GM23338 (cell line): ENCODE measurements at regions not wholly inside any gene's neighbourhood (a gene's known extent, or its start where the extent isn't known, plus 50 kb on each side); places are given as distances from the start of the nearest gene placed in this dataset.

Experiments used
- ATAC-seq: fragments of 200-7000 bp; cut with Tn5 transposase; 3 replicates; pipeline ENCODE4 v1.9.1; 2020
- DNase-seq: peaks from one replicate; pipeline ENCODE4 v3.0.0-alpha.2; 2015; ENCODE audit warnings: low spot score
- H2AFZ ChIP-seq: fragments of 200-600 bp; sonication (generic); 2 replicates; pipeline ENCODE4 v1.8.0; 2016; ENCODE audit warnings: antibody characterized with exemption, mild to moderate bottlenecking, moderate library complexity
- H3F3A ChIP-seq: fragments of 200-600 bp; sonication (generic); replicated peaks from 2 replicates; pipeline ENCODE4 v1.8.0; 2017; ENCODE audit warnings: antibody characterized with exemption, mixed run types, low read depth
- H3K27ac ChIP-seq: fragments of 200-600 bp; sonication (generic); 2 replicates; pipeline ENCODE4 v1.6.1; 2016; ENCODE audit warnings: low read depth
- H3K27me3 ChIP-seq: fragments of 200-600 bp; sonication (generic); 2 replicates; pipeline ENCODE4 v1.8.0; 2016; ENCODE audit warnings: mild to moderate bottlenecking, mixed run types, moderate library complexity; ENCODE audit not compliant: insufficient read depth
- H3K36me3 ChIP-seq: fragments of 200-600 bp; sonication (generic); 2 replicates; pipeline ENCODE4 v1.8.0; 2016; ENCODE audit warnings: mild to moderate bottlenecking; ENCODE audit not compliant: insufficient read depth
- H3K4me1 ChIP-seq: fragments of 200-600 bp; sonication (generic); 2 replicates; pipeline ENCODE4 v1.8.0; 2016; ENCODE audit warnings: mild to moderate bottlenecking, moderate library complexity; ENCODE audit not compliant: insufficient read depth
- H3K4me2 ChIP-seq: fragments of 200-600 bp; sonication (generic); 2 replicates; pipeline ENCODE4 v1.7.1; 2017; ENCODE audit warnings: mixed run types
- H3K4me3 ChIP-seq: fragments of 200-600 bp; sonication (generic); 2 replicates; pipeline ENCODE4 v1.6.1; 2016; ENCODE audit warnings: mixed run types
- H3K79me2 ChIP-seq: fragments of 200-600 bp; sonication (generic); replicated peaks from 2 replicates; pipeline ENCODE4 v1.8.0; 2017; ENCODE audit warnings: mild to moderate bottlenecking; ENCODE audit not compliant: insufficient read depth
- H3K9me2 ChIP-seq: fragments of 200-600 bp; sonication (generic); 2 replicates; pipeline ENCODE4 v1.8.0; 2017; ENCODE audit not compliant: insufficient read depth
- H4K20me1 ChIP-seq: fragments of 200-600 bp; sonication (generic); replicated peaks from 2 replicates; pipeline ENCODE4 v1.8.0; 2017; ENCODE audit warnings: mild to moderate bottlenecking; ENCODE audit not compliant: insufficient read depth
- H3K27ac Mint-ChIP-seq: 2 replicates; pipeline ENCODE4 v1.8.0; 2020; ENCODE audit warnings: inconsistent platforms, mild to moderate bottlenecking, moderate library complexity, mixed read lengths
- H3K27me3 Mint-ChIP-seq: 3 replicates; pipeline ENCODE4 v1.8.0; 2022; ENCODE audit warnings: low read depth, mild to moderate bottlenecking, moderate library complexity, mixed read lengths, inconsistent platforms; ENCODE audit not compliant: insufficient read depth, poor library complexity
- H3K36me3 Mint-ChIP-seq: 3 replicates; pipeline ENCODE4 v1.8.0; 2021; ENCODE audit warnings: low read depth, mild to moderate bottlenecking, inconsistent platforms, moderate library complexity, mixed read lengths
- H3K4me1 Mint-ChIP-seq: 3 replicates; pipeline ENCODE4 v1.8.0; 2020; ENCODE audit warnings: mild to moderate bottlenecking, inconsistent platforms, mixed read lengths
- H3K4me3 Mint-ChIP-seq: 3 replicates; pipeline ENCODE4 v1.8.0; 2021; ENCODE audit warnings: moderate library complexity, mild to moderate bottlenecking, inconsistent platforms, mixed read lengths
- H3K9me3 Mint-ChIP-seq: 3 replicates; pipeline ENCODE4 v1.8.0; 2020; ENCODE audit warnings: moderate library complexity, mild to moderate bottlenecking, inconsistent platforms, mixed read lengths
- CREB1 ChIP-seq: fragments of 250-450 bp; sonication (Bioruptor Pico); IDR thresholded peaks from 2 replicates; pipeline ENCODE4 v1.5.0; 2020; ENCODE audit warnings: low read depth, mild to moderate bottlenecking, moderate library complexity
- CTCF ChIP-seq, 2 experiments: fragments of 200-600 bp in 1 of 2; sonication (generic) in 1 of 2; conservative IDR thresholded peaks; 2 replicates each; pipeline versions ENCODE4 v1.5.1 to v1.6.1; 2016 to 2017; ENCODE audit warnings: antibody characterized with exemption in 2 of 2, low read depth in 2 of 2, mild to moderate bottlenecking in 2 of 2, moderate library complexity in 1 of 2
- ETS1 ChIP-seq: IDR thresholded peaks from 2 replicates; pipeline ENCODE4 v1.6.1; 2016; ENCODE audit warnings: antibody characterized with exemption
- EZH2 ChIP-seq: fragments of 200-600 bp; sonication (generic); IDR thresholded peaks from one replicate; pipeline ENCODE4 v1.8.0; 2017; ENCODE audit warnings: antibody characterized with exemption, mild to moderate bottlenecking, low read depth; ENCODE audit not compliant: unreplicated experiment
- EZH2phosphoT487 ChIP-seq: fragments of 200-600 bp; sonication (generic); IDR thresholded peaks from one replicate; pipeline ENCODE4 v1.8.1; 2018; ENCODE audit warnings: antibody characterized with exemption; ENCODE audit not compliant: unreplicated experiment
- JUNB ChIP-seq: IDR thresholded peaks from one replicate; pipeline ENCODE4 v1.6.1; 2016; ENCODE audit warnings: antibody characterized with exemption; ENCODE audit not compliant: unreplicated experiment
- NANOG ChIP-seq: IDR thresholded peaks from 2 replicates; pipeline ENCODE4 v1.6.1; 2016; ENCODE audit warnings: antibody characterized with exemption, borderline replicate concordance
- POLR2AphosphoS5 ChIP-seq: IDR thresholded peaks from 2 replicates; pipeline ENCODE4 v1.6.1; 2016; ENCODE audit warnings: antibody characterized with exemption, low read depth
- REST ChIP-seq: IDR thresholded peaks from one replicate; pipeline ENCODE4 v1.6.1; 2018; ENCODE audit warnings: antibody characterized with exemption; ENCODE audit not compliant: unreplicated experiment
- STAT1 ChIP-seq: IDR thresholded peaks from one replicate; pipeline ENCODE4 v1.6.1; 2016; ENCODE audit warnings: antibody characterized with exemption; ENCODE audit not compliant: unreplicated experiment
- ZNF114 ChIP-seq: fragments of 250-450 bp; sonication (Bioruptor Pico); IDR thresholded peaks from 2 replicates; pipeline ENCODE4 v1.5.0; 2020; ENCODE audit warnings: mild to moderate bottlenecking, moderate library complexity
- ZNF331 ChIP-seq: fragments of 250-450 bp; sonication (Bioruptor Pico); IDR thresholded peaks from 2 replicates; pipeline ENCODE4 v1.5.0; 2020; ENCODE audit warnings: low read depth, mild to moderate bottlenecking, moderate library complexity
- ZNF462 ChIP-seq: fragments of 250-450 bp; sonication (Bioruptor Pico); IDR thresholded peaks from 2 replicates; pipeline ENCODE4 v1.5.0; 2020; ENCODE audit warnings: mild to moderate bottlenecking, moderate library complexity

- Mint-ChIP-seq H3K4me1 (peaks cover 15% of the 10 kb centered on the region), H3K4me3 (no peak overlapping the region), H3K27ac (no peak overlapping the region), H3K36me3 (no peaks in the 10 kb centered on the region; the same call in 2 of the 3 replicates), H3K9me3 (peaks cover 2% of the 10 kb centered on the region; the same call in 2 of the 3 replicates), H3K27me3 (no peaks in the 10 kb centered on the region)
- H4K20me1 ChIP-seq, result no peaks in the 10 kb centered on the region
- DNase-seq (no peak), ATAC-seq (no peak)
- peaks cover 19% of the 10 kb centered on the region for H3K4me1 ChIP-seq
- no peak overlapping the region; the same call in 1 of the 2 replicates for H2AFZ ChIP-seq
- no peaks in the 10 kb centered on the region for H3K27me3 ChIP-seq
- H3K4me2 ChIP-seq, result no peak overlapping the region
- no peak overlapping the region for H3K27ac ChIP-seq
- peaks cover 7% of the 10 kb centered on the region; the same call in 1 of the 2 replicates for H3K9me2 ChIP-seq
- no peaks in the 10 kb centered on the region for H3K36me3 ChIP-seq
- TF ChIP-seq EZH2 (no peak), STAT1 (no peak), POLR2AphosphoS5 (no peak), EZH2phosphoT487 (no peak), REST (no peak), ZNF331 (CRISPR knock-in tag) (no peak), JUNB (no peak), CREB1 (CRISPR knock-in tag) (no peak), CTCF (conservative IDR thresholded peaks at IDR 0.05; ENCODE audit: low read depth in 2 of 2) (no peak), NANOG (no peak), ZNF462 (CRISPR knock-in tag) (no peak), ZNF114 (no peak), ETS1 (no peak)
- no peaks in the 10 kb centered on the region for H3K79me2 ChIP-seq
- H3K4me3 ChIP-seq, result no peak overlapping the region
- peaks cover 22% of the 10 kb centered on the region for H3F3A ChIP-seq
These were observed 129.3 kb downstream of the COPS8 start for GRCh38 chr2:237214963-237215362.
